HUES64 (cell line): ENCODE measurements at regions not wholly inside any gene's neighbourhood (a gene's known extent, or its start where the extent isn't known, plus 50 kb on each side); places are given as distances from the start of the nearest gene placed in this dataset.
"Not testable (repeated sequence)": the region's sequence is repeated elsewhere in the genome, so short reads cannot be mapped to it uniquely, and the experiment has no call there.

Source experiments
- H3K27ac ChIP-seq: 2 replicates; pipeline ENCODE4 v1.7.0; 2013; ENCODE audit warnings: low read depth, low read length, inconsistent platforms
- H3K27me3 ChIP-seq: 2 replicates; pipeline ENCODE4 v1.6.1; 2013; ENCODE audit warnings: mild to moderate bottlenecking, low read length; ENCODE audit not compliant: insufficient read depth
- H3K36me3 ChIP-seq: 2 replicates; pipeline ENCODE4 v1.6.1; 2013; ENCODE audit warnings: mild to moderate bottlenecking, low read length; ENCODE audit not compliant: insufficient read depth
- H3K4me1 ChIP-seq: 2 replicates; pipeline ENCODE4 v1.6.1; 2013; ENCODE audit warnings: mild to moderate bottlenecking, low read length, moderate library complexity; ENCODE audit not compliant: insufficient read depth
- H3K4me3 ChIP-seq: 2 replicates; pipeline ENCODE4 v1.5.1; 2013; ENCODE audit warnings: mild to moderate bottlenecking, low read length, moderate library complexity
- H3K9ac ChIP-seq: 2 replicates; pipeline ENCODE4 v1.6.1; 2013; ENCODE audit warnings: mild to moderate bottlenecking, low read depth, low read length
- H3K9me3 ChIP-seq: 2 replicates; pipeline ENCODE4 v1.6.1; 2013; ENCODE audit warnings: low read depth, low read length; ENCODE audit not compliant: insufficient read depth
- WGBS: fragments of 150-250, 120-280 bp; methylation state at CpG from one replicate; pipeline ENCODE4 v1.1.7; 2013; ENCODE audit warnings: missing lambda C conversion rate; 5-methylcytosine and 5-hydroxymethylcytosine counted together

DNA sequence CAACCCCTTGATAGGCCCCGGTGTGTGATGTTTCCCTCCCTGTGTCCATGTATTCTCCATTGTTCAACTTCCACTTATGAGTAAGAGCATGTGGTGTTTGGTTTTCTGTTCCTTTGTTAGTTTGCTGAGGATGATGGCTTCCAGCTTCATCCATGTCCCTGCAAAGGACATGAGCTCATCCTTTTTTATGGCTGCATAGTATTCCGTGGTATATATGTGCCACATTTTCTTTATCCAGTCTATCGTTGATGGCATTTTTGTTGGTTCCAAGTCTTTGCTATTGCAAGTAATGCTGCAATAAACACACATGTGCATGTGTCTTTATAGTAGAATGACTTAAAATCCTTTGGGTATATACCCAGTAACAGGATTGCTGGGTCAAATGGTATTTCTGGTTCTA is 132.3 kb downstream of the CXCL12 start:
- H3K9me3 ChIP-seq, H3K27ac ChIP-seq, H3K4me1 ChIP-seq, H3K4me3 ChIP-seq, H3K36me3 ChIP-seq, H3K27me3 ChIP-seq, H3K9ac ChIP-seq: not testable (repeated sequence)
- WGBS, result 96% methylated on average over 3 of the region's 3 CpGs

DNA sequence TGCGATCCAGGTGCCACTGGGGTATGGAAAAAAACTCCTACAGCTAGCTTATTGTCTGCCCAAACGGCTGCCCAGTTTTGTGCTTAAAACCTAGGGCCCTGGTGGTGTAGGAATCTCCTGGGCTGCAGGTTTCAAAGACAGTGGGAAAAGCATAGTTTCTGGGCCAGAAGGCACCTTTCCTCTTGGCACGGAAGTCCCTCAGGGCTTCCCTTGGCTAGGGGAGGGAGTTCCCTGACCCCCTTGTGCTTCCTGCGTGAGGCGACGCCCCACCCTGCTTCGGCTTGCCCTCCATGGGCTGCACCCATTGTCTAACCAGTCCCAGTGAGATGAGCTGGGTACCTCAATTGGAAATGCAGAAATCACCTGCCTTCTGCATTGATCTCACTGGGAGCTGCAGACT is 135.0 kb downstream of the CXCL12 start:
- not testable (repeated sequence) for H3K27me3 ChIP-seq, H3K4me1 ChIP-seq, H3K9me3 ChIP-seq, H3K4me3 ChIP-seq, H3K27ac ChIP-seq, H3K36me3 ChIP-seq
- 90% methylated on average over 7 of the region's 7 CpGs for WGBS
- H3K9ac ChIP-seq, result 0 out of 2 replicates have a peak overlapping the region, but pooled peaks have one; percentile 20

- H3K27me3 ChIP-seq, result no peaks in the 10 kb centered on the region; the same call in 1 of the 2 replicates
- no peak overlapping the region for H3K27ac ChIP-seq
- H3K9me3 ChIP-seq, result no peaks in the 10 kb centered on the region
- no peaks in the 10 kb centered on the region for H3K36me3 ChIP-seq
- H3K4me1 ChIP-seq, result peaks cover 11% of the 10 kb centered on the region
- 0 out of 2 replicates have a peak overlapping the region, but pooled peaks have one; percentile 20 for H3K9ac ChIP-seq
- H3K4me3 ChIP-seq, result no peak overlapping the region
- 59% methylated on average over 11 of the region's 11 CpGs for WGBS
Measured at GRCh38 chr10:44249490-44249889, 135.4 kb downstream of the CXCL12 start.

GRCh38 chr10:44246700-44247099 is 138.2 kb downstream of the CXCL12 start:
- not testable (repeated sequence) for H3K36me3 ChIP-seq, H3K9me3 ChIP-seq

DNA sequence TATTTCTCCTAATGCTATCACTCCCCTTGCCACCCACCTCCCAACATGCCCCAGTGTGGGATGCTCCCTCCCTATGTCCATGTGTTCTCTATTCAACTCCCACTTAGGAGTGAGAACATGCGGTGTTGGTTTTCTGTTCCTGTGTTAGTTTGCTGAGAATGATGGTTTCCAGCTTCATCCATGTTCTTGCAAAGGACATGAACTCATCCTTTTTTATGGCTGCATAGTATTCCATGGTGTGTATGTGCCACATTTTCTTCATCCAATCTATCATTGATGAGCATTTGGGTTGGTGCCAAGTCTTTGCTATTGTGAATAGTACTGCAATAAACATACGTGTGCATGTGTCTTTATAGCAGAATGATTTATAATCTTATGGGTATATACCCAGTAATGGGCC is 138.6 kb downstream of the CXCL12 start:
- H3K36me3 ChIP-seq, H3K9ac ChIP-seq, H3K9me3 ChIP-seq, H3K27ac ChIP-seq, H3K4me3 ChIP-seq, H3K27me3 ChIP-seq: not testable (repeated sequence)
- 100% methylated on average over 1 of the region's 2 CpGs for WGBS
- H3K4me1 ChIP-seq, result peaks cover 19% of the 10 kb centered on the region

More at GRCh38 chr10:44246700-44247099, 138.2 kb downstream of the CXCL12 start:
- H3K9ac ChIP-seq, H3K27me3 ChIP-seq, H3K27ac ChIP-seq, H3K4me3 ChIP-seq: not testable (repeated sequence)
- peaks cover 19% of the 10 kb centered on the region for H3K4me1 ChIP-seq

- Histone ChIP-seq H3K36me3 (no peaks in the 10 kb centered on the region), H3K4me1 (peaks cover 19% of the 10 kb centered on the region), H3K27ac (no peak overlapping the region), H3K27me3 (peaks cover 5% of the 10 kb centered on the region), H3K4me3 (no peak overlapping the region), H3K9me3 (no peaks in the 10 kb centered on the region), H3K9ac (no peak overlapping the region)
- 96% methylated on average over 1 of the region's 1 CpG for WGBS
Measured at GRCh38 chr10:44245601-44245938, 139.3 kb downstream of the CXCL12 start.

- H3K4me3 ChIP-seq, result no peak overlapping the region
- WGBS, result 90% methylated on average over 9 of the region's 9 CpGs
Measured at GRCh38 chr10:44244745-44245600, 139.9 kb downstream of the CXCL12 start.

DNA sequence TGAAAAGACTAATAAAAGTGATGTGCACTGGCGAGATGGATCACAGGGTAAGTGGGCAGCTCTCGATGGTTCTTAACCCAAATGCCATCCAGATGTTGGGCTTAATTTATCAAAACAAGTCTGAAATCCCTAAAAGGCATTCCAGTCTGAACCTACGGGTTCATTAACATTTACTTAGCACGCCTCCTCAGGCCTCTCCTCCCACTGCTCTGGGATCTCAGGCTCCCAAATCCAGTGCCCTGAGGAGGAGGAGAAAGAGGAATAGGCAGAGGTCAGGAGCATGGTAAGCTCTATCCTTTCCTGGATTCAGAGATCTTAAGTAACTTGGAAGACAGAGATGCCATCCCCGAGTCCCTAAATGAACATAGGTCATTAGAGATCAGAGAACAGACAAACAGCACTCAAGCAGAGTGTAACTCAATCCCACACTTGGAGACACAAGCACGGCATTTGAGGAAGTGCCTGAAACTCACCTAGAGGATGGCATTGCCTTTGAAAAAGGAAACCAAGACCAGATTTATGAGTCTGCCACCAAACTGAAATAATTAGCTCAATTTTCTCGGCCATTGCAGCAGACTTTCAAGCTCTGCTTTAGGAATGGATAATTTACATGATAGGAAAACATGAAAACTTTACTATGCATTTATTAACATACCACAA is 140.9 kb downstream of the CXCL12 start:
- 80% methylated on average over 7 of the region's 7 CpGs for WGBS
- Histone ChIP-seq H3K9ac (no peak overlapping the region), H3K4me1 (peaks cover 12% of the 10 kb centered on the region), H3K36me3 (no peaks in the 10 kb centered on the region), H3K27ac (no peak overlapping the region), H3K27me3 (peaks cover 12% of the 10 kb centered on the region), H3K4me3 (no peak overlapping the region), H3K9me3 (no peaks in the 10 kb centered on the region)

More at GRCh38 chr10:44244745-44245600, 139.9 kb downstream of the CXCL12 start:
- Histone ChIP-seq H3K9ac (no peak overlapping the region), H3K9me3 (no peaks in the 10 kb centered on the region), H3K36me3 (no peaks in the 10 kb centered on the region), H3K27me3 (peaks cover 11% of the 10 kb centered on the region), H3K27ac (no peak overlapping the region), H3K4me1 (peaks cover 19% of the 10 kb centered on the region)

GRCh38 chr10:44242826-44243225 is 142.1 kb downstream of the CXCL12 start:
- Histone ChIP-seq H3K4me1 (peaks cover 12% of the 10 kb centered on the region), H3K9me3 (no peaks in the 10 kb centered on the region), H3K4me3 (no peak overlapping the region), H3K9ac (no peak overlapping the region), H3K27ac (no peak overlapping the region), H3K27me3 (peaks cover 12% of the 10 kb centered on the region), H3K36me3 (no peaks in the 10 kb centered on the region)
- WGBS, result 91% methylated on average over 3 of the region's 3 CpGs

- Histone ChIP-seq H3K9me3 (no peaks in the 10 kb centered on the region), H3K4me1 (peaks cover 12% of the 10 kb centered on the region), H3K36me3 (no peaks in the 10 kb centered on the region), H3K27me3 (peaks cover 12% of the 10 kb centered on the region), H3K4me3 (no peak overlapping the region), H3K27ac (no peak overlapping the region), H3K9ac (no peak overlapping the region)
- 89% methylated on average over 2 of the region's 2 CpGs for WGBS
Measured at GRCh38 chr10:44242091-44242490, 142.8 kb downstream of the CXCL12 start.

DNA sequence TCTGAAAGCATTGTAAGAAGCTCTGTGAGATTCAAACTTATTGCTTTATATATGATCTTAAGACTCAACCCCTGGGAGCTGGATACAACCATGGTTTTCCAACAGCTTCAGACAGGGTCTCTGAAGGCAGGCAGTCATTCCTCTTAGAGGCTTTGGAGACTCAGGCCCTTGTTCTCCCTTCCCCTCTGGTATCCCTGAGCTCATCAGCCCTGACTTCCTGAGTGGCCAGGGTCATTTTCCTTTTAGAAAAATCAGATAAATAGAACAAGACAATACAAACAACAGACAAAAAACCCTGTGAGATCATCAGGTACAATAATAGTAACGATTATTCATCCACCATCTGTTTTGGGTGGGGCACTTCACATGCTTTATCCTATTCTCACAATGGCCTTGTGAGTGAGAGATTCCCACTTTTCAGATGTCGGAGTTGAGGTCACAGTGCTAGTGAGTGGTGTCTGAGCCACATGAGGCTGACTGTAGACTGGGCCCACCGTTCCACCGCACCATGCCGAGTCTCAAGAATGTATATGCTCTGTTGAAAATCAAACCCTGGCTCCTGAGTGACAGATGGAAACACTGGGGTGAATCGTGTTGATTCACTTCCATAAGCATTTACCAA is 144.2 kb downstream of the CXCL12 start:
- H3K9me3 ChIP-seq, result no peaks in the 10 kb centered on the region
- H3K27ac ChIP-seq, result no peak overlapping the region
- peaks cover 12% of the 10 kb centered on the region for H3K27me3 ChIP-seq
- no peak overlapping the region for H3K9ac ChIP-seq
- H3K4me3 ChIP-seq, result no peak overlapping the region
- H3K36me3 ChIP-seq, result no peaks in the 10 kb centered on the region
- peaks cover 12% of the 10 kb centered on the region for H3K4me1 ChIP-seq
- whole genome bisulfite sequencing, result 100% methylated on average over 6 of the region's 6 CpGs
